ENCODE measurements at regions not wholly inside any gene's neighbourhood (a gene's known extent, or its start where the extent isn't known, plus 50 kb on each side); places are given as distances from the start of the nearest gene placed in this dataset.

- H3K27me3 ChIP-seq (ENCODE audit: insufficient read depth, low read depth, low read length), result no peaks in the 10 kb centered on the region
- H3K4me3 ChIP-seq (ENCODE audit: low read length), result no peak overlapping the region
- H3K4me2 ChIP-seq (ENCODE audit: low read length), result no peak overlapping the region
- no peak for TF ChIP-seq CTCF (IDR thresholded peaks at IDR 0.05; ENCODE audit: poor library complexity, severe bottlenecking)
- TF ChIP-seq EP300 (conservative IDR thresholded peaks at IDR 0.05; ENCODE audit: poor library complexity, severe bottlenecking), result no peak
- TF ChIP-seq TAF1 (IDR thresholded peaks at IDR 0.05; ENCODE audit: low read depth), result no peak
- no peak for TF ChIP-seq EZH2 (IDR thresholded peaks at IDR 0.05; ENCODE audit: borderline replicate concordance, insufficient read depth, low read length, poor library complexity, severe bottlenecking)
- no peak overlapping the region for H3K27ac ChIP-seq (ENCODE audit: low read length)
- H2AFZ ChIP-seq (ENCODE audit: low read depth, low read length), result no peak overlapping the region
- H3K9ac ChIP-seq (ENCODE audit: low read length), result no peak overlapping the region
- no peaks in the 10 kb centered on the region for H4K20me1 ChIP-seq (ENCODE audit: insufficient read depth)
- H3F3A ChIP-seq (ENCODE audit: insufficient read depth, low read length, poor library complexity, severe bottlenecking), result no peaks in the 10 kb centered on the region
- H3K9me2 ChIP-seq (ENCODE audit: insufficient read depth, low read length), result no peaks in the 10 kb centered on the region
- no peaks in the 10 kb centered on the region for H3K79me2 ChIP-seq (replicated peaks; ENCODE audit: insufficient read depth, low read length)
- H3K9me3 ChIP-seq (ENCODE audit: low read length), result no peaks in the 10 kb centered on the region
- no peaks in the 10 kb centered on the region for H3K36me3 ChIP-seq (ENCODE audit: insufficient read depth, low read length)
Observed at GRCh38 chr1:209072481-209072880, 511.0 kb upstream of the CAMK1G start.

GRCh38 chr1:209073879-209074278, 509.6 kb upstream of the CAMK1G start:
- no peaks in the 10 kb centered on the region for H3K36me3 ChIP-seq (ENCODE audit: insufficient read depth, low read length)
- H3K27me3 ChIP-seq (ENCODE audit: insufficient read depth, low read depth, low read length), result no peaks in the 10 kb centered on the region
- H3K9ac ChIP-seq (ENCODE audit: low read length), result no peak overlapping the region
- H3K4me3 ChIP-seq (ENCODE audit: low read length), result no peak overlapping the region
- H3K27ac ChIP-seq (ENCODE audit: low read length), result no peak overlapping the region
- H2AFZ ChIP-seq (ENCODE audit: low read depth, low read length), result no peak overlapping the region
- no peaks in the 10 kb centered on the region for H3K9me2 ChIP-seq (ENCODE audit: insufficient read depth, low read length)
- H4K20me1 ChIP-seq (ENCODE audit: insufficient read depth), result no peaks in the 10 kb centered on the region
- no peaks in the 10 kb centered on the region for H3K79me2 ChIP-seq (replicated peaks; ENCODE audit: insufficient read depth, low read length)
- no peak overlapping the region for H3K4me2 ChIP-seq (ENCODE audit: low read length)
- no peaks in the 10 kb centered on the region for H3F3A ChIP-seq (ENCODE audit: insufficient read depth, low read length, poor library complexity, severe bottlenecking)
- H3K9me3 ChIP-seq (ENCODE audit: low read length), result no peaks in the 10 kb centered on the region
- TF ChIP-seq SMC3 (conservative IDR thresholded peaks at IDR 0.05; ENCODE audit: poor library complexity), result no peak
- TF ChIP-seq EZH2 (IDR thresholded peaks at IDR 0.05; ENCODE audit: borderline replicate concordance, insufficient read depth, low read length, poor library complexity, severe bottlenecking), result no peak
- no peak for TF ChIP-seq CTCF (IDR thresholded peaks at IDR 0.05; ENCODE audit: poor library complexity, severe bottlenecking)
- no peak for TF ChIP-seq TAF1 (IDR thresholded peaks at IDR 0.05; ENCODE audit: low read depth)
- TF ChIP-seq MXI1 (conservative IDR thresholded peaks at IDR 0.05; ENCODE audit: poor library complexity, severe bottlenecking), result no peak
- no peak for TF ChIP-seq EP300 (conservative IDR thresholded peaks at IDR 0.05; ENCODE audit: poor library complexity, severe bottlenecking)
- TF ChIP-seq REST (IDR thresholded peaks at IDR 0.05; ENCODE audit: borderline replicate concordance), result no peak
- no peak for TF ChIP-seq POLR2AphosphoS5 (IDR thresholded peaks at IDR 0.05)
- no peak for TF ChIP-seq RAD21 (conservative IDR thresholded peaks at IDR 0.05)
